ENCODE measurements at regions not wholly inside any gene's neighbourhood (a gene's known extent, or its start where the extent isn't known, plus 50 kb on each side); places are given as distances from the start of the nearest gene placed in this dataset.
"Not testable (repeated sequence)": the region's sequence is repeated elsewhere in the genome, so short reads cannot be mapped to it uniquely, and the experiment has no call there.

DNA sequence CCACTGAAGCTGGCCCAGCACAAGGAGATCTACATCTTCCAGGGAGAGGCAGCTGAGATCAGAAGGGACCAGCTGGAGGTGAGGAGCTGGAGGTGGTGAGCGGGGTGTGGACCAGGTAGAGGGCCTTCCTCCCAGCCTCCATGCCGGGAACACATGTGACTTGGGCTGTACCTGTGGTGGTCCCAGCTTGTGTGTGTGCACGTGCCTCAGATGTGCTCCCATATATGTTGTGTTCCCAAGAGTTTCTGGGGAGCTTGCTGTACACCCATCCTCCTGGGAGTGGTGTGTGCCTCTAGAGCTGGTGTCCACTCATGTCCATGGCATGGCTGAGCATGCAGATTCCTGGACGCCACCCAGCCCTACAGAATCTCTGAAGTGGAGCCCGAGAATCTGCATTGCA, 183.7 kb upstream of the AKAP13 start:
- H3K9me3 ChIP-seq (ENCODE audit: control insufficient read depth, insufficient read depth, low read length); H3K36me3 ChIP-seq (ENCODE audit: insufficient read depth, low read length); H3K9ac ChIP-seq (ENCODE audit: low read depth, low read length); H3K4me1 ChIP-seq (ENCODE audit: insufficient read depth, low read length): not testable (repeated sequence)

DNA sequence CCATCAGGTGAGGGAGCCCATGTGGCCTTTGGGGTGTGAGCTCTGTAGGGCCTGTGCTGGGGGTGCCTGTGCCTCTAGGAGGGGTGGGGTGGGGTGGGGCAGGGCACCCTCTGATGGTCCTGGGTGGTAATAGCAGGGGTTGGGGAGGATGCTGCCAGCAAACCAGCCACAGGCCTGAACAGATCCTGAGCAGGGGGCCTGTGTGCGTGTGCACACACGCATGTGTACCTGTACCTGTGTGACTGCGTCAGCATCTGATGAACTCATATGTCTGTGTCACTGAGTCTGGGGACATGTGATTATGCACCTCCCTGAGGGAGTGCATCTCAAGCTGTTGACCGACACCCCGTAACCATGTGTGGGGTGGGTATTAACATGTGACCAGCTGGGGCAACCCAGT, 182.8 kb upstream of the AKAP13 start:
- H3K9me3 ChIP-seq (ENCODE audit: control insufficient read depth, insufficient read depth, low read length); H3K36me3 ChIP-seq (ENCODE audit: insufficient read depth, low read length): not testable (repeated sequence)

DNA sequence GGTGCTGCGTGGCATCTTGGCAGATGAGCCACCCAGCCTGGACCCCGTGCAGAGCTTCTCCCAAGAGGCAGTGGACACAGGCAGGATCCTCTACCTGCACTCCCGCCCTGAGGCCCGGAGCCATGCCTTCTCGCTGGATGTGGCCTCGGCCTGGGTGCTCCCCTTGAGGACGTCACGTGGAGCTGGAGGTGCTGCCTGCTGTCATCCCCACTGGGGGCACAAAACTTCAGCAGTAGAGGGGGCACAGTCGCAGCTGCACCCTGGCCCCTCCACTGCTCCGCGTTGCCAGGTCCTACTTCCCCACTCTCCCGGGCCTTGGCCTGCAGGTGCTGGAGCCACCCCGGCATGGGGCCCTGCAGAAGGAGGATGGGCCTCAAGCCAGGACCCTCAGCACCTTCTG, 182.0 kb upstream of the AKAP13 start:
- not testable (repeated sequence) for H3K4me1 ChIP-seq (ENCODE audit: insufficient read depth, low read length); H3K9ac ChIP-seq (ENCODE audit: low read depth, low read length); H3K9me3 ChIP-seq (ENCODE audit: control insufficient read depth, insufficient read depth, low read length); H3K36me3 ChIP-seq (ENCODE audit: insufficient read depth, low read length)

More for the DNA sequence above, 182.8 kb upstream of the AKAP13 start:
- not testable (repeated sequence) for H3K4me1 ChIP-seq (ENCODE audit: insufficient read depth, low read length); H3K9ac ChIP-seq (ENCODE audit: low read depth, low read length)

- H3K9ac ChIP-seq (ENCODE audit: low read depth, low read length); H3K4me1 ChIP-seq (ENCODE audit: insufficient read depth, low read length); H3K9me3 ChIP-seq (ENCODE audit: control insufficient read depth, insufficient read depth, low read length); H3K36me3 ChIP-seq (ENCODE audit: insufficient read depth, low read length): not testable (repeated sequence)
Observed at GRCh38 chr15:85200215-85200614, 180.2 kb upstream of the AKAP13 start.

DNA sequence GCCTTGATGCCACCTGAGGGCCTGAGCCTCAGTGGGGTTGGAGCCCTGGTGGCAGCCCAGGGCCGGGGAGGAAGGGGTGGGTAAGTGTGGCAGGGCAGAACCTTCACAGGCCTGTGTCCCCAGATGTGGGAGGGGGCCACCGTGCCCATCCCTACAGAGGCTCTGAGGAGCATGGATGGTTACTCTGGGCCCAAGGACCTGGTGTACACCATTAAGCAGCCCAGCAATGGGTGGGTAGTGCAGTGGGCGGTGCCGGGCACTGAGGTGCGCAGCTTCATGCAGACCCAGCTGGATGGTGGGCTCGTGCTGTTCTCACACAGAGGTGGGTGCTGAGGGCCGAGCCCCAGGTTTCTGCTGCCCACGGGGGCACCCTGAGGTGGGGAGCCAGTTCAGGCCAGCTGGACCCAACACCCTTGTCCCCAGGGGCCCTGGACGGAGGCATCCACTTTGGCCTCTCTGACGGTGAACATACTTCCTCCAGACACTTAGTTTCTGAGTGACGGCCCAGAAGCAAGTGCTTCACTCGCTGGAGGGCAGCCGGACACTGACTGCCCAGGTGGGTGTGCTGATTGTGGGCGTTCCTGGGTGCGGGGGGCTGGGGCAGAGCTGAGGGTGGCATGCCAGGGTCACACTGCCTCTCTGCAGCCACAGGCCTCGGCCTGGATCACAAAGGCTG, 179.1 kb upstream of the AKAP13 start:
- not testable (repeated sequence) for H3K9me3 ChIP-seq (ENCODE audit: control insufficient read depth, insufficient read depth, low read length); H3K4me1 ChIP-seq (ENCODE audit: insufficient read depth, low read length); H3K9ac ChIP-seq (ENCODE audit: low read depth, low read length); H3K36me3 ChIP-seq (ENCODE audit: insufficient read depth, low read length)

DNA sequence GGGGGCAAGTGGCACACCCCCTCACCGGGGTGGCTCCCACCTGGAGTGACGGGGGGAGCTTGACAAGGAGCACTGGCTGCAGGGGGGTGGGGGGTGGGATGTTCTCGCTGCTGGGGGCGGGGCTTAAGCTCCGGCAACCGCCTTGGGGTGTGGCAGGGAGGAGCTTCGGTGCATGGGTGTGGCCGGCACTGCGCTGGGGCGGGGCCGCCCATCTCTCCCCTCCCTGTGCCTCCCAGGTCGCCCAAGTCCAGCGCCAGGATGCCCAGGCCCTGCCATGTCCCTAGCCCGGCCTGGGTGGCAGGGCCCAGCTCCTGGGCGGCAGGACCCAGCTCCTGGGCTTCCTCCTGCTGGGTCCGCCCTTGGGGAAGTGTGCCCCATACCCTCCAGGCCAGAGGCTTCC, 175.9 kb upstream of the AKAP13 start:
- not testable (repeated sequence) for H3K36me3 ChIP-seq (ENCODE audit: insufficient read depth, low read length); H3K4me1 ChIP-seq (ENCODE audit: insufficient read depth, low read length); H3K9me3 ChIP-seq (ENCODE audit: control insufficient read depth, insufficient read depth, low read length); H3K9ac ChIP-seq (ENCODE audit: low read depth, low read length)

DNA sequence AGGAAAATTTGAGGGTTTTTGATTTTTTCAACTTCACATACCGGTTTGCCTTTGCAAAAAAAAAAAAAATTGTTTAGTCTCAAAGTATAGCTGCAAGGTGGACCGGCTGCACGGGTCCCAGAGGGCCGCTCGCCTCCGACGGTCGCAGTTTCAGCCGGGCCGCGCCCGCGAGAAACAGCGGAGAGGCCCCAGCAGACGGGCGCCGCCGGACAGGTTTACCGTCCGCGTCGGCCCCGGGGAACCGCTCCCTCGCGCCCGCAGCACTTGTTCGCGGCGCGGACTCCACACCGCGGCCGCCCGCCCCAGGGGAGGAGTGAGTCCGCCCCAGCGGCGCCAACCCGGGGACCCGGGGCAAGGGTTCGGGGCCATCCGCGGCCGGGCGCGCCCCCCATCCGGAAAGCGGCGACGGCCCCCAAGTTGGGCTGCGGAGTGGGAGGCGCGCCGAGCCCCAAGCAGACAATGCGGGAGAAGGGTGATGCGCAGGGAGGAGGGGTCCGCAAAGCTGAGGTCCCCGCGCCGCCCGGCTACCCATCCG, 146.5 kb upstream of the AKAP13 start:
- peak overlapping the region; percentile 15; the same call in 1 of the 2 replicates for H3K9ac ChIP-seq (ENCODE audit: low read depth, low read length)
- not testable (repeated sequence) for H3K9me3 ChIP-seq (ENCODE audit: control insufficient read depth, insufficient read depth, low read length); H3K4me1 ChIP-seq (ENCODE audit: insufficient read depth, low read length); H3K36me3 ChIP-seq (ENCODE audit: insufficient read depth, low read length)

GRCh38 chr15:85234450-85235196, 145.8 kb upstream of the AKAP13 start:
- peak overlapping the region; percentile 33; the same call in 1 of the 2 replicates for H3K9ac ChIP-seq (ENCODE audit: low read depth, low read length)
- H3K9me3 ChIP-seq (ENCODE audit: control insufficient read depth, insufficient read depth, low read length); H3K4me1 ChIP-seq (ENCODE audit: insufficient read depth, low read length); H3K36me3 ChIP-seq (ENCODE audit: insufficient read depth, low read length): not testable (repeated sequence)

GRCh38 chr15:85244056-85244455, 136.3 kb upstream of the AKAP13 start:
- not testable (repeated sequence) for H3K4me1 ChIP-seq (ENCODE audit: insufficient read depth, low read length); H3K9me3 ChIP-seq (ENCODE audit: control insufficient read depth, insufficient read depth, low read length)

DNA sequence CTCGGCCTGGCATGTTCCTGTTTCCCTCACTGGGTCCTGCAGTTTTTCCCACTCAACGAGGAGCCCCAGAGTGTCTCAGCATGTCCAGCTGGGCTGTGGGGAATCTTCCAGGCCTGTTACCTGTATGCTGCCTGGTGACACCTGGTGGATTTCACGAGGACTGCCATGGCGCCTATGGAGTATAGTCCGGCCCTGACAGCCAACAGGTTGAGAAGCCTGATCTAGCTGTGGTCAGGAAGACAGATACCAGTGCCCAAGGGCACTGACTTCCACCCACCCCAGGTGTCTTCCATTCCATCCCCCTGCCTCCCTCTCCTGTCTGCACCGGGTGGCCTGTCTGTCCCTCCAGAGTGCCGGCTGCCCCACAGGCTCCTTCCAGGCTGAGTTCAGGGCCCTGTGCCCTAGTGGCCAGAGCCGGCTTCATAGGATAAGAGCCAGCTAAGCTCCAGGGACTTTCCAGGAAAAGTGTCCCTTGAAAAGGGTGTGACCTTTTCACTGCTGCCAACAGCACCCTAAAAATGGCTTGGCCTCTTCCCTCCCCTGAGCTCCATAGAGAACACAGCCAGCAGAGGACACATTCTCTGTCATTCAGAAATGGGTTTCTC, 129.4 kb upstream of the AKAP13 start:
- H3K36me3 ChIP-seq (ENCODE audit: insufficient read depth, low read length); H3K9ac ChIP-seq (ENCODE audit: low read depth, low read length); H3K4me1 ChIP-seq (ENCODE audit: insufficient read depth, low read length); H3K9me3 ChIP-seq (ENCODE audit: control insufficient read depth, insufficient read depth, low read length): not testable (repeated sequence)

More at GRCh38 chr15:85244056-85244455, 136.3 kb upstream of the AKAP13 start:
- H3K9ac ChIP-seq (ENCODE audit: low read depth, low read length); H3K36me3 ChIP-seq (ENCODE audit: insufficient read depth, low read length): not testable (repeated sequence)

GRCh38 chr15:85253196-85253915, 127.0 kb upstream of the AKAP13 start:
- not testable (repeated sequence) for H3K36me3 ChIP-seq (ENCODE audit: insufficient read depth, low read length); H3K9ac ChIP-seq (ENCODE audit: low read depth, low read length); H3K9me3 ChIP-seq (ENCODE audit: control insufficient read depth, insufficient read depth, low read length); H3K4me1 ChIP-seq (ENCODE audit: insufficient read depth, low read length)

GRCh38 chr15:85254961-85255360, 125.4 kb upstream of the AKAP13 start:
- not testable (repeated sequence) for H3K36me3 ChIP-seq (ENCODE audit: insufficient read depth, low read length); H3K4me1 ChIP-seq (ENCODE audit: insufficient read depth, low read length); H3K9ac ChIP-seq (ENCODE audit: low read depth, low read length); H3K9me3 ChIP-seq (ENCODE audit: control insufficient read depth, insufficient read depth, low read length)

DNA sequence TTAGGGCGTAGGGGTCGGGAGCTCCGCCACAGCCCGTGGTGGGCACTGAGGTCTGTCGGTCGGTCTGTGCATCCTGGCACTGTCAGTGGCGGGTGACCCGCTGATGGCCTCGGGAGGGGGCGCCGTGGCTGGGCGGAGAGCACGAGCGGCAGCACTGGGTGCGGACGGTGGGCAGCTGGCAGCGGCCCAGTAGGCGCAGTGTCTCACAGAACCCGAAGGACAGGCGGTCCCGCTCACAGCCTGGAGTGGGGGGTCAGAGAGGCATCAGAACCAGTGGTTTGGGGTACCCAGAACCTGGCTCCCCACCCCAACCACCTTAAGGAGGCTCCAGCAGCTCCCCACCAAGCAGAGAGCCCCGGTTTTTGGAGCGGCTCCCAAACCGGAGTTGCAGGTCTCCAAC, 124.9 kb upstream of the AKAP13 start:
- H3K9me3 ChIP-seq (ENCODE audit: control insufficient read depth, insufficient read depth, low read length); H3K4me1 ChIP-seq (ENCODE audit: insufficient read depth, low read length); H3K36me3 ChIP-seq (ENCODE audit: insufficient read depth, low read length); H3K9ac ChIP-seq (ENCODE audit: low read depth, low read length): not testable (repeated sequence)

- not testable (repeated sequence) for H3K9ac ChIP-seq (ENCODE audit: low read depth, low read length); H3K9me3 ChIP-seq (ENCODE audit: control insufficient read depth, insufficient read depth, low read length); H3K36me3 ChIP-seq (ENCODE audit: insufficient read depth, low read length); H3K4me1 ChIP-seq (ENCODE audit: insufficient read depth, low read length)
Observed at GRCh38 chr15:85256009-85256997, 124.1 kb upstream of the AKAP13 start.

Data from ES-I3 (cell line).